GM23338 (cell line): ENCODE measurements at regions not wholly inside any gene's neighbourhood (a gene's known extent, or its start where the extent isn't known, plus 50 kb on each side); places are given as distances from the start of the nearest gene placed in this dataset.

Source experiments
- CREB1 ChIP-seq: fragments of 250-450 bp; sonication (Bioruptor Pico); IDR thresholded peaks from 2 replicates; pipeline ENCODE4 v1.5.0; 2020; ENCODE audit warnings: low read depth, mild to moderate bottlenecking, moderate library complexity
- CTCF ChIP-seq, 2 experiments: fragments of 200-600 bp in 1 of 2; sonication (generic) in 1 of 2; conservative IDR thresholded peaks; 2 replicates each; pipeline versions ENCODE4 v1.5.1 to v1.6.1; 2016 to 2017; ENCODE audit warnings: antibody characterized with exemption in 2 of 2, low read depth in 2 of 2, mild to moderate bottlenecking in 2 of 2, moderate library complexity in 1 of 2
- EZH2 ChIP-seq: fragments of 200-600 bp; sonication (generic); IDR thresholded peaks from one replicate; pipeline ENCODE4 v1.8.0; 2017; ENCODE audit warnings: antibody characterized with exemption, mild to moderate bottlenecking, low read depth; ENCODE audit not compliant: unreplicated experiment
- EZH2phosphoT487 ChIP-seq: fragments of 200-600 bp; sonication (generic); IDR thresholded peaks from one replicate; pipeline ENCODE4 v1.8.1; 2018; ENCODE audit warnings: antibody characterized with exemption; ENCODE audit not compliant: unreplicated experiment
- NANOG ChIP-seq: IDR thresholded peaks from 2 replicates; pipeline ENCODE4 v1.6.1; 2016; ENCODE audit warnings: antibody characterized with exemption, borderline replicate concordance
- POLR2AphosphoS5 ChIP-seq: IDR thresholded peaks from 2 replicates; pipeline ENCODE4 v1.6.1; 2016; ENCODE audit warnings: antibody characterized with exemption, low read depth
- REST ChIP-seq: IDR thresholded peaks from one replicate; pipeline ENCODE4 v1.6.1; 2018; ENCODE audit warnings: antibody characterized with exemption; ENCODE audit not compliant: unreplicated experiment
- ZNF114 ChIP-seq: fragments of 250-450 bp; sonication (Bioruptor Pico); IDR thresholded peaks from 2 replicates; pipeline ENCODE4 v1.5.0; 2020; ENCODE audit warnings: mild to moderate bottlenecking, moderate library complexity
- ZNF331 ChIP-seq: fragments of 250-450 bp; sonication (Bioruptor Pico); IDR thresholded peaks from 2 replicates; pipeline ENCODE4 v1.5.0; 2020; ENCODE audit warnings: low read depth, mild to moderate bottlenecking, moderate library complexity

DNA sequence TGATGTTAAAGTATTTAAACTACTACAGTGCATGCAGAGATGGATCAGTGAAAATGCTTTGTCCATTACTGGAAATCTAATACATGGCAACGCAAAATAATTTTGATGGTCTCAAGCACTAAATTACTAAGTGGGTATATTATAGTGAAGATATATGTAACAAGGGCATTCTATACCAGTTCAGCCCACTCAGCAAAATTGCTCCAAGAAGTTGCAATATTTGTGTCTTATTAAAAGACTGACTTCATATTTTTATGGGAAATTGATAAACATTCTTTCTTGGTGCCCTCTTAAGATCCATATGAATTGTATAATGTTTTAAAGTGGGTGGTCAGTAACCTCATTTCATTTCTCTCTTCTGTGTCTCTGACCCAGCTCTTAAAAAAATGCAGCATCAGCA is 343.1 kb upstream of the MEX3C start:
- TF ChIP-seq CTCF (conservative IDR thresholded peaks at IDR 0.05; ENCODE audit: low read depth in 2 of 2) (no peak), POLR2AphosphoS5 (no peak), EZH2phosphoT487 (no peak), ZNF331 (no peak), EZH2 (no peak), ZNF114 (CRISPR knock-in tag) (no peak), REST (no peak), CREB1 (CRISPR knock-in tag) (no peak), NANOG (no peak)
